ENCODE measurements at regions not wholly inside any gene's neighbourhood (a gene's known extent, or its start where the extent isn't known, plus 50 kb on each side); places are given as distances from the start of the nearest gene placed in this dataset.

DNA sequence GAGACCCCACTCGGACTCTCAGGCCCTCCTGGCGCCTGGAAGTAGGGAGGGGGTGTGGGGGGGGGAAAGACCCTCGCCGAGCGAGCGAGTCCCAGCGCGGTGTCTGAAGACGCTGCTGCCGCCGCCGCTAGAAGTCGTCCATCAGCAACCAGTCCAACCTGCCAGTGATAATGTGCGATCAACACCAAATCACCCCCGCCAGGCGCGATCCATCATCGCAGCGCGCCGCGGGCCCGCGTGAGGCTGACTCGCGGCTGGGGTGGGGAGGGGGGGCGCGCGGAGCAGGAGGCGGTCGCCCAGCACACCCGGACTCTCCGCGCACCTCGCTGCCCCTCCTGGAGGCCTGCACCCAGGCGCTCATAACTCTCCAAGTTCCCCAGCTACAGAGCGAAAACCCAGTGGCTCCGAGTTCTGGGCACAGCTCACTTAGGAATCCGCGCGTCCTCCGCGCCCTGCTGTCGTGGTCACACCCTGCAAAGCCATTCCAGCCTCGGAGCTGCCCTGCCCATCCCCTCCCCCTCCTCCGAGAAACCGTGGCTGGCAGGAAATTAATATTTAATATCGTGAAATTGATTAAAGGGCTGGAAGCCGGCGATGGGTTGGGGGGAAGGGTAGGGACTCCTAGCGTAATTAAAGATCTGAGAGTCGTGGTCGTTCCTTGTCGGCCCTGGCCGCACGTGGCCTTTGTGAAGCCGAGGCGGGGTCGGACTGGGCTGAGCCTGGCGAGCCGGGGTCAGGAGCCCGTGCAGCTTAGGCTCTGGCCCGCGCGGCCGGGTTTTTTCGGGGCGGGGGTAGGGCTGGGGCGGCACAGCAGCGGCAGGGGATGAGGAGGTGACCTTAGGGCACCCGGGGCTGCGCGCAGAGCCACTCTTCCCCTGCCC is 58.1 kb upstream of the BCOR start:
- 45% methylated on average over 57 of the region's 73 CpGs; no CpG with 5 or more reads in 1 of the 2 donors for WGBS, 2 donors (ENCODE audit: low coverage in 1 of 2)

DNA sequence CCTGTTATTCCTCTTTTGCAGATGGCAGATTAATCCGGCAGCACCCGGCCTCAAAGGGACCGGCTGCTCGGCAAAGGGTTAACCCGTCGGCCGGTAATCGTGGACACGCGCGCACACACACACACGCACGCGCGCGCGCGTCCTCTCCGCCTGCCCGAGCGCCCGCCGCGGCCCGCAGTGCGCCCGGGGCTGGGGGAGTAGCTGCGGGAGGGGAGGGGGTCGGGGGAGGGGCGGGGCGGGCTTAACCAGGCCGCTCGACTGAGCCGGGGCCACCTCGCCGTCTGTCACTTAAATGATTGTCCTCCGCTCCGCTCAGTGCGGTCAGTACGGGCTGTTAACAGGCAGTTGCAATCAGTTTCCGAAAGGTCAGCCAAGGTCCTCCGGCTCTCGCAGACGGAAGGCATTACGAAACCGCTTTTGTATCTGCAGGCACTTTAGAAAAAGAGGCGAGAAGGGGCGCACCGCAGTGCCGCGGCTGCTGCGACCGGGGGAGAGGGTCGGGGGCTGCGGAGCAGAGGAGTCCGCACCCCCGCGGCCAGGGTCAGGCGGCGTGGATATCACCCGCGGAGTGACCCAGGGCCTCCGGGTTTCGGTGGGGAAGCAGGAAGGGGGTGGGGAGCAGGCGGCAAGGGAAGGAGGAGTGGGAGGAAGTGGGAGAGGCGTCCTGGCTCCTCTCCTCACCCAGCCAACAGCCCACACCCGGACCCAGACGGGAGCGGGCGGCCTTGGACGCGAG is 57.3 kb upstream of the BCOR start:
- 27% methylated on average over 61 of the region's 72 CpGs; no CpG with 5 or more reads in 1 of the 2 donors for WGBS, 2 donors (ENCODE audit: low coverage in 1 of 2)
- TF ChIP-seq POLR2A (IDR thresholded peaks at IDR 0.05) (no peak), POLR2AphosphoS5 (IDR thresholded peaks at IDR 0.05) (peak in 1 of 3 donors; percentile 20)
- H3K9me3 ChIP-seq, result no peaks in the 10 kb centered on the region
- peak overlapping the region; percentile 68 to 81 (median 74) for H3K27ac ChIP-seq
- no peaks in the 10 kb centered on the region for H3K36me3 ChIP-seq
- peak; percentile 66 for DNase-seq
- in situ Hi-C loops (cut with MboI; ENCODE audit: low pct_ligation_motif_present in 1 of 4, low pct_unique_long_range_greater_than_20kb in 1 of 4, low sequenced_read_pairs in 3 of 4), result no loop called here
- intact Hi-C loops (cut with DNase I; ENCODE audit: low total_unique reads), result loop anchor here (5.0 to 10.0 kb wide), 3 partner anchors 58 to 420 kb away; partner anchors contain the start of gene BCOR
- peak overlapping the region; percentile 30 to 56 (median 34) for H3K4me3 ChIP-seq
- peaks cover 5 to 46% (median 37%) of the 10 kb centered on the region in 4 donors for H3K4me1 ChIP-seq
- no peaks in the 10 kb centered on the region for H3K27me3 ChIP-seq

More for the DNA sequence above, 58.1 kb upstream of the BCOR start:
- no peak for DNase-seq
- Histone ChIP-seq H3K9me3 (no peaks in the 10 kb centered on the region), H3K27ac (peak overlapping the region; percentile 68 to 81 (median 74)), H3K4me3 (peak overlapping the region in 3 of 4 donors; percentile 30 to 56 (median 36)), H3K4me1 (peaks cover 5 to 46% (median 37%) of the 10 kb centered on the region in 4 donors), H3K36me3 (no peaks in the 10 kb centered on the region), H3K27me3 (no peaks in the 10 kb centered on the region)
- intact Hi-C loops (cut with DNase I; ENCODE audit: low total_unique reads), result loop anchor here (10.0 kb wide), 2 partner anchors 141 to 421 kb away; no protein-coding TSS in a partner anchor
- in situ Hi-C loops (cut with MboI; ENCODE audit: low pct_ligation_motif_present in 1 of 4, low pct_unique_long_range_greater_than_20kb in 1 of 4, low sequenced_read_pairs in 3 of 4), result no loop called here
- no peak for TF ChIP-seq POLR2AphosphoS5 (IDR thresholded peaks at IDR 0.05)
- TF ChIP-seq, protein P1, sequence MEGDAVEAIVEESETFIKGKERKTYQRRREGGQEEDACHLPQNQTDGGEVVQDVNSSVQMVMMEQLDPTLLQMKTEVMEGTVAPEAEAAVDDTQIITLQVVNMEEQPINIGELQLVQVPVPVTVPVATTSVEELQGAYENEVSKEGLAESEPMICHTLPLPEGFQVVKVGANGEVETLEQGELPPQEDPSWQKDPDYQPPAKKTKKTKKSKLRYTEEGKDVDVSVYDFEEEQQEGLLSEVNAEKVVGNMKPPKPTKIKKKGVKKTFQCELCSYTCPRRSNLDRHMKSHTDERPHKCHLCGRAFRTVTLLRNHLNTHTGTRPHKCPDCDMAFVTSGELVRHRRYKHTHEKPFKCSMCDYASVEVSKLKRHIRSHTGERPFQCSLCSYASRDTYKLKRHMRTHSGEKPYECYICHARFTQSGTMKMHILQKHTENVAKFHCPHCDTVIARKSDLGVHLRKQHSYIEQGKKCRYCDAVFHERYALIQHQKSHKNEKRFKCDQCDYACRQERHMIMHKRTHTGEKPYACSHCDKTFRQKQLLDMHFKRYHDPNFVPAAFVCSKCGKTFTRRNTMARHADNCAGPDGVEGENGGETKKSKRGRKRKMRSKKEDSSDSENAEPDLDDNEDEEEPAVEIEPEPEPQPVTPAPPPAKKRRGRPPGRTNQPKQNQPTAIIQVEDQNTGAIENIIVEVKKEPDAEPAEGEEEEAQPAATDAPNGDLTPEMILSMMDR (IDR thresholded peaks at IDR 0.05), result no peak

DNA sequence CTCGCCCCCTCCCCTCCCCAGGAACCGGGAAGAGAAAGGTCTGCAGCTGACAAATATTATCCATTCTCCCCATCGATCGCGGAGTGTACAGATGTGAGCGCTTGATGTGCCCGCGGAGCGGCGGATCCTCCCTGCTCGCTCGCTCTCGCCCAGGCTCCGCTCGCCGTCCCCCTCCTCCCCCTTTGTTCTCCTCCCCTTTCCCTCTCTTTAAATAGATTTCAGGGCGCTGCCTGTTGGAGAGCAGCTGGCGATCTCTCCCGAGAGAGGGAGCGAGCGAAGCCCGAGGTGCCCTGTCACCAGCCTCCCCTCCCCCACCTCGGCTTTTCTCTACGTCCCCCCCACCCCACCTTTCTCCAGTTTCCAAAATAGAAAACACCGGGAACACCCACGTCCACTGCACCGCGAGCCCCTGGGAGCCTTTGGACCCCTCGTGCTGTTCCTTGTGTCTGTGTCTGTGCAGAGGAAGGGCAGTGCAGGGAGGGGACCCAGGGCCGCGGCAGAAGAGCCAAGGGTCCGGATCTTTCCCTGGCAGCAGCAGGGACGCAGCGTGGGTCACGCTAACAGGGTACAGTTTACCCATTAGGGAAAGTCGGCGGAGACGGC is 56.6 kb upstream of the BCOR start:
- intact Hi-C loops (cut with DNase I; ENCODE audit: low total_unique reads), result loop anchor here (5.0 to 10.0 kb wide), 3 partner anchors 57 to 420 kb away; partner anchors contain the start of gene BCOR
- no peaks in the 10 kb centered on the region for H3K36me3 ChIP-seq
- TF ChIP-seq EP300 (IDR thresholded peaks at IDR 0.05; ENCODE audit: low read depth) (no peak), POLR2A (IDR thresholded peaks at IDR 0.05) (no peak)
- 18% methylated on average over 38 of the region's 38 CpGs; no CpG with 5 or more reads in 1 of the 2 donors for WGBS, 2 donors (ENCODE audit: low coverage in 1 of 2)
- no peaks in the 10 kb centered on the region for H3K9me3 ChIP-seq
- in situ Hi-C loops (cut with MboI; ENCODE audit: low pct_ligation_motif_present in 1 of 4, low pct_unique_long_range_greater_than_20kb in 1 of 4, low sequenced_read_pairs in 3 of 4), result no loop called here
- no peak for DNase-seq
- peak overlapping the region; percentile 68 to 81 (median 74) for H3K27ac ChIP-seq
- no peaks in the 10 kb centered on the region for H3K27me3 ChIP-seq
- peak overlapping the region; percentile 30 to 56 (median 34) for H3K4me3 ChIP-seq
- H3K4me1 ChIP-seq, result peaks cover 5 to 48% (median 37%) of the 10 kb centered on the region in 4 donors

DNA sequence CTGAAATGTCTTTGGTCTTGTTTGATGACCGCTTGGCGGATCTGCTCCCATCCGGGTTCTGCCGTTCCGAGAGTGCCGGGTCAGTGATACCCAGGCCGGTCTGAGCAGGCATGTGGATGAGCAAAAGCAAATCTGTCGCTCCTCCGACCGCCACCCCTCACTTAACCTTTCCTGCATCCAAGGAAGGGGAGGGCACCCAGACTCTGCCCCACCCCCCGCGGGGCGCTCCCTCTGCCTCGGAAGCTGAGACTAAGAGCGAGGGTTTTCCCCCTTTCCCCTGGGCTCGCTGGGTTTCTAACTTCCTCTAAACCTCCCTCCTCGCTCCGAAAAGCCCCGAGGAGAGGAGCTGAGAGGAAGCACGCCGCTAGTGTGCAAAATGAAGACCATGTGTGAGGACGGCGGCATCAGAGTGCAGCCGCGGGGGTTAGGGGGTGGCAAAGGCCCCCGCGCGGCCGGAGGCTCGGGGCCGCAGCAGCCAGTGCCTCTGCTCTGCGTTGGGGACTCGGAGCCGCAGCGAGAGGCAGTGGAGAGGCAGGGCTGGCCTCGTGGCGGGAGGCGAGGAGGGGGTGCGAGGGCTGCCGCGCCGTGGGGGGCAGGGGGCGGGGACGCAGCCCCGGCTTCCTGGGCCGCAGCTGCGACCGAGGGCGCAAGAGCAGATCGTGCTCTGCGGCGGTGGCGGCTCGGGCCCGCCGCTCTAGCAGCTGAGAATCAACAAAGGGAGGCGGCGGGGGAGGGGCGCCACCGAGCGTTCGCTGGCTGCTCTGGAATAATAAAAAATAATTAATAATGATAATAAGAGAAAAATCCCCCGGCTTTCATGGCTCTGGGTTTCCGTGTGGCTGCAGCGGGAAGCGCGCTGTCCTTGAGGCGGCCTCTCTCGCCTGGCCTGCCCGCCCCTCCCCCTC is 55.8 kb upstream of the BCOR start:
- Histone ChIP-seq H3K27me3 (no peaks in the 10 kb centered on the region), H3K9me3 (no peaks in the 10 kb centered on the region), H3K36me3 (no peaks in the 10 kb centered on the region), H3K27ac (peak overlapping the region; percentile 68 to 81 (median 74)), H3K4me1 (peaks cover 5 to 53% (median 37%) of the 10 kb centered on the region in 4 donors), H3K4me3 (peak overlapping the region; percentile 6 to 56 (median 33))
- intact Hi-C loops (cut with DNase I; ENCODE audit: low total_unique reads), result loop anchor here (5.0 to 10.0 kb wide), 3 partner anchors 56 to 419 kb away; partner anchors contain the start of gene BCOR
- in situ Hi-C loops (cut with MboI; ENCODE audit: low pct_ligation_motif_present in 1 of 4, low pct_unique_long_range_greater_than_20kb in 1 of 4, low sequenced_read_pairs in 3 of 4), result no loop called here
- 25% methylated on average over 70 of the region's 70 CpGs; no CpG with 5 or more reads in 1 of the 2 donors for WGBS, 2 donors (ENCODE audit: low coverage in 1 of 2)
- peak; percentile 68 for DNase-seq
- TF ChIP-seq, protein P1 (IDR thresholded peaks at IDR 0.05), result peak in 1 of 5 experiments; percentile 13
- no peak for TF ChIP-seq POLR2A (IDR thresholded peaks at IDR 0.05)
- no peak for TF ChIP-seq EP300 (IDR thresholded peaks at IDR 0.05; ENCODE audit: low read depth)
- TF ChIP-seq POLR2AphosphoS5 (IDR thresholded peaks at IDR 0.05), result peak in 1 of 3 donors; percentile 16

All from transverse colon (tissue), 4 donors.